PC-3 (cell line): ENCODE measurements at regions not wholly inside any gene's neighbourhood (a gene's known extent, or its start where the extent isn't known, plus 50 kb on each side); places are given as distances from the start of the nearest gene placed in this dataset.
"Not testable (repeated sequence)": the region's sequence is repeated elsewhere in the genome, so short reads cannot be mapped to it uniquely, and the experiment has no call there.

Experiments used
- ATAC-seq: fragments of 200-7000 bp; cut with Tn5 transposase; 2 replicates; pipeline ENCODE4 v1.9.1; 2020; ENCODE audit warnings: mild to moderate bottlenecking, moderate library complexity
- BruUV-seq: library from RNA; stranded (reverse); fragments of 400-500 nt; replicated peaks from 2 replicates; lab custom pipeline; 2021; lab: Mats Ljungman, UMichigan
- CTCF ChIA-PET: fragments of 300-600 bp; sonication (Branson Sonifier 250); formaldehyde crosslinking; loops from one replicate; lab custom pipeline; 2022; ENCODE audit warnings: antibody characterized with exemption; lab: Charles Lee
- POLR2A ChIA-PET: fragments of 300-600 bp; sonication (Branson Sonifier 250); formaldehyde crosslinking; loops from one replicate; lab custom pipeline; 2022; ENCODE audit warnings: antibody characterized with exemption; ENCODE audit not compliant: unreplicated experiment; lab: Charles Lee
- DNase-seq: peaks from one replicate; pipeline ENCODE4 v3.0.0-alpha.2; 2015
- H2AFZ ChIP-seq: fragments of 300-600 bp; sonication (generic); 2 replicates; pipeline ENCODE4 v1.6.0; 2016; ENCODE audit warnings: antibody characterized with exemption, low read length
- H3F3A ChIP-seq: fragments of 300-600 bp; sonication (generic); one replicate; pipeline ENCODE4 v1.6.0; 2017; ENCODE audit warnings: antibody characterized with exemption, low read length, control low read depth, mild to moderate bottlenecking; ENCODE audit not compliant: unreplicated experiment
- H3K27ac ChIP-seq: fragments of 300-600 bp; sonication (generic); 2 replicates; pipeline ENCODE4 v1.5.1; 2016; ENCODE audit warnings: mild to moderate bottlenecking, low read length
- H3K27me3 ChIP-seq: fragments of 300-600 bp; sonication (generic); 2 replicates; pipeline ENCODE4 v1.6.1; 2016; ENCODE audit warnings: low read length, mixed read lengths
- H3K36me3 ChIP-seq: fragments of 300-600 bp; sonication (generic); 2 replicates; pipeline ENCODE4 v1.6.1; 2016; ENCODE audit warnings: low read depth, mixed run types, low read length, mixed read lengths
- H3K4me1 ChIP-seq: fragments of 300-600 bp; sonication (generic); 2 replicates; pipeline ENCODE4 v1.5.1; 2016; ENCODE audit warnings: low read length; ENCODE audit not compliant: insufficient read depth
- H3K4me2 ChIP-seq: fragments of 300-600 bp; sonication (generic); 2 replicates; pipeline ENCODE4 v1.6.0; 2016; ENCODE audit warnings: low read length
- H3K4me3 ChIP-seq: fragments of 300-600 bp; sonication (generic); 2 replicates; pipeline ENCODE4 v1.5.1; 2016; ENCODE audit warnings: mild to moderate bottlenecking, low read length, mixed read lengths
- H3K79me2 ChIP-seq: fragments of 300-600 bp; sonication (generic); 2 replicates; pipeline ENCODE4 v1.6.1; 2017; ENCODE audit warnings: low read length, mixed read lengths
- H3K9ac ChIP-seq: fragments of 300-600 bp; sonication (generic); 2 replicates; pipeline ENCODE4 v1.6.0; 2016; ENCODE audit warnings: mild to moderate bottlenecking, low read length
- H3K9me2 ChIP-seq: fragments of 300-600 bp; sonication (generic); replicated peaks from 2 replicates; pipeline ENCODE4 v1.6.1; 2016; ENCODE audit warnings: mixed run types, low read length, mixed read lengths
- H3K9me3 ChIP-seq: fragments of 300-600 bp; sonication (generic); 2 replicates; pipeline ENCODE4 v1.6.1; 2016; ENCODE audit warnings: low read length, mixed read lengths
- H4K20me1 ChIP-seq: fragments of 300-600 bp; sonication (generic); 2 replicates; pipeline ENCODE4 v1.6.1; 2016; ENCODE audit warnings: low read length, mixed read lengths
- CTCF ChIP-seq: fragments of 300-600 bp; sonication (generic); conservative IDR thresholded peaks from 2 replicates; pipeline ENCODE4 v1.5.1; 2017; ENCODE audit warnings: antibody characterized with exemption, low read depth, mild to moderate bottlenecking, low read length
- EZH2 ChIP-seq: fragments of 300-600 bp; sonication (generic); IDR thresholded peaks from one replicate; pipeline ENCODE4 v1.6.1; 2017; ENCODE audit warnings: antibody characterized with exemption, mild to moderate bottlenecking, low read length; ENCODE audit not compliant: unreplicated experiment
- EZH2phosphoT487 ChIP-seq: fragments of 300-600 bp; sonication (generic); IDR thresholded peaks from 2 replicates; pipeline ENCODE4 v1.6.1; 2018; ENCODE audit warnings: mild to moderate bottlenecking, antibody characterized with exemption, low read length, borderline replicate concordance
- intact Hi-C: fragments of 100-400 bp; cut with micrococcal nuclease; formaldehyde crosslinking; loops from 2 replicates; pipeline ENCODE4 v1.9.0; 2023

DNA sequence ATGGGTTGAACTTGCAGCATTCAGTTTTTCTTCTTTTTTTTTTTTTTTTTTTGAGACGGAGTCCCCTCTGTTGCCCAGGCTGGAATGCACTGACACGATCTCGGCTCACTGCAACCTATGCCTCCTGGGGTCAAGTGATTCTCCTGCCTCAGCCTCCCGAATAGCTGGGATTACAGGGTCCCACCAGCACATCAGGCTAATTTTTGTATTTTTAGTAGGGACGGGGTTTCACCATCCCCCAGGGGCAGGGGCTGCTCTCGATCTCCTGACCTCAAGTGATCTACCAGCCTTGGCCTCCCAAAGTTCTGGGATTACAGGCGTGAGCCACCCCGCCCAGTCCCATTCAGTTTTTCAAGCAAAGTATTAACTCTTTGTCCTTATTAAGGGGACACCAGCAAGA lies 117.6 kb upstream of the PRSS16 start:
- no peak overlapping the region for H2AFZ ChIP-seq
- no TSS peak for BruUV-seq
- peaks cover 25% of the 10 kb centered on the region for H3K79me2 ChIP-seq
- H3K4me3 ChIP-seq: peak overlapping the region; percentile 71
- no peak for ATAC-seq
- POLR2A ChIA-PET: no interaction called here
- H3K36me3 ChIP-seq: peaks cover 9% of the 10 kb centered on the region; the same call in 1 of the 2 replicates
- H3K27ac ChIP-seq: no peak overlapping the region
- DNase-seq: no peak
- CTCF ChIA-PET: no interaction called here
- H3K4me2 ChIP-seq: peak overlapping the region; percentile 95
- intact Hi-C loops: loop anchor here (5.0 kb wide), 5 partner anchors 533 to 1737 kb away; partner anchors contain the start of gene ABT1
- H4K20me1 ChIP-seq: peaks cover 4% of the 10 kb centered on the region; the same call in 1 of the 2 replicates
- H3F3A ChIP-seq: peaks cover 16% of the 10 kb centered on the region
- no peaks in the 10 kb centered on the region for H3K9me3 ChIP-seq
- no peaks in the 10 kb centered on the region for H3K27me3 ChIP-seq
- H3K9me2 ChIP-seq: no peaks in the 10 kb centered on the region
- no peak for TF ChIP-seq EZH2phosphoT487
- no peak for TF ChIP-seq CTCF
- peaks cover 33% of the 10 kb centered on the region for H3K4me1 ChIP-seq
- no peak overlapping the region for H3K9ac ChIP-seq

DNA sequence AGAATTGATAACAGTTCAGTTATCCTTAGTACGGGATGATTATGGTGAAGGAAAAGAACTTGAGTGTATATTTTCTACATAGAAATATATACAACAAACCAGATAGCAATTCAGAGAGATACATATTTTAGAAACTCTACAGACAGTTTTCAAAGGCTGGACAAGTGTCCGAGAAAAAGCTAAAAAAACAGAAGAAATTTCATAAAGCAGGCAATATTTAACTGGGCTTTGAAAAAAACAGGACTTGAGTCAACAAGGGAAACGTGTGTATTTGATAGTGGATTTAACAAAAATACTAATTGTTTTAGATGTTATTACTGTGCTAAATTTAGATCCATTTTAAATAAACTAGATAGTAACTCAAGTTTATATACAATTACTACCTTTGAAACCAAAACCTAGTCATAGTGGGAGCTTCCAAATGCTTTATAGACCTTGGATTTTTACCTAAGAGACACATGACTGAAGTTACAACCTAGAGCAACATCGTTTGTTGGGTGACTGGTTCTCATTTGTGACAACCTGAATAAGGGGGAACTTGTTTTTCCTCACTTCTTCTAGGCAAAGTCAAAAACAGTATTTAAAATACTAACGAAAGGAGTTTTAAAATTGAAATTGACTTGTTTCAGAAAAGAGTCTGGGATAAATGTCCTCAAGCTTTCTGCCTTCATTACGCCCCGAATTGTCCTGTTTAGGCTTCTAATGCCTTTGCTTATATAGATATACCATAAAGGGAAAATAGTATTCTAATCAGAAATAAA lies 116.7 kb upstream of the PRSS16 start:
- peak overlapping the region; percentile 71 for H3K4me3 ChIP-seq
- H4K20me1 ChIP-seq: peaks cover 4% of the 10 kb centered on the region; the same call in 1 of the 2 replicates
- peaks cover 16% of the 10 kb centered on the region for H3F3A ChIP-seq
- peaks cover 37% of the 10 kb centered on the region for H3K4me1 ChIP-seq
- H2AFZ ChIP-seq: peak overlapping the region; percentile 32; the same call in 1 of the 2 replicates
- no TSS peak for BruUV-seq
- DNase-seq: peak; percentile 21
- ChIA-PET CTCF (no interaction called here), POLR2A (no interaction called here)
- no peaks in the 10 kb centered on the region for H3K9me2 ChIP-seq
- no peaks in the 10 kb centered on the region for H3K27me3 ChIP-seq
- TF ChIP-seq EZH2: no peak
- TF ChIP-seq EZH2phosphoT487: no peak
- no peak for TF ChIP-seq CTCF
- H3K27ac ChIP-seq: peak overlapping the region; percentile 95
- intact Hi-C loops: loop anchor here (1.0 to 5.0 kb wide), 6 partner anchors 27 to 1736 kb away; partner anchors contain the start of gene ABT1
- peaks cover 3% of the 10 kb centered on the region; the same call in 1 of the 2 replicates for H3K36me3 ChIP-seq
- no peak for ATAC-seq
- peak overlapping the region; percentile 88 for H3K9ac ChIP-seq
- H3K79me2 ChIP-seq: peaks cover 25% of the 10 kb centered on the region
- no peaks in the 10 kb centered on the region for H3K9me3 ChIP-seq
- H3K4me2 ChIP-seq: peak overlapping the region; percentile 95

GRCh38 chr6:27132282-27132531 lies 115.3 kb upstream of the PRSS16 start:
- Histone ChIP-seq H3K4me3 (peak overlapping the region; percentile 71), H3K79me2 (peaks cover 25% of the 10 kb centered on the region), H3F3A (peaks cover 16% of the 10 kb centered on the region), H3K4me1 (peaks cover 37% of the 10 kb centered on the region), H3K9ac (peak overlapping the region; percentile 88), H3K4me2 (peak overlapping the region; percentile 95), H3K27ac (peak overlapping the region; percentile 95)
- POLR2A ChIA-PET: interaction anchor here (0.5 to 3.7 kb wide), 9 partner anchors 13 to 1218 kb away, joined by 3 to 80 read pairs (median 4); partner anchors contain the start of gene ZKSCAN3
- peak; percentile 4 for ATAC-seq
- DNase-seq, H3K36me3 ChIP-seq, H2AFZ ChIP-seq, CTCF ChIA-PET, H3K27me3 ChIP-seq, H4K20me1 ChIP-seq, H3K9me2 ChIP-seq, H3K9me3 ChIP-seq: not testable (repeated sequence)
- BruUV-seq: TSS peak; percentile 84
- intact Hi-C loops: loop anchor here (1.0 to 5.0 kb wide), 11 partner anchors 15 to 1735 kb away; partner anchors contain the start of gene ABT1
